ENCODE measurements at regions not wholly inside any gene's neighbourhood (a gene's known extent, or its start where the extent isn't known, plus 50 kb on each side); places are given as distances from the start of the nearest gene placed in this dataset.
"Not testable (repeated sequence)": the region's sequence is repeated elsewhere in the genome, so short reads cannot be mapped to it uniquely, and the experiment has no call there.

DNA sequence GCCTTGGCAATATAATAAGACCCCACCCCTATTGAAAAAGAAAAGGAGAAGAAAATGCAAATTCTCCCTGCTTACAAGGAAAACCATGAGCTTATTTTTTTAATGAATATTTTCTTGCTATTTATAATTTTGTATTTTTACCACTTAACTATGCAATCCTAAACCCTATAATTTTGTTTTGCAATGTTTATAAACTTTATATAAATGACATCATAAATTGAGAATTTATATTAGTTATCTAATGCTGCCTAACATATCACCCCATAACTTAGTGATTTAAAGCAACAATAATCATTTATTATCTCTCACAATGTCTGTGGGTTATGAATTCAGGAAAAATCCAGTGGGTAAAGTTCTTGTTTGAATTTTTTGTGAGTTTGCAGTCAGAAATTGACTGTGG is 369.1 kb downstream of the TAF11L14 start:
- H3K4me3 Mint-ChIP-seq, result no peak overlapping the region
- H3K27ac Mint-ChIP-seq, result no peak overlapping the region
- CTCF ChIA-PET, result interaction anchor here in 1 of 2 donors (0.7 kb wide), 1 partner anchor 306 kb away, joined by 3 read pairs; no protein-coding TSS in a partner anchor
- no peaks in the 10 kb centered on the region for H3K27me3 Mint-ChIP-seq
- H3K27ac ChIP-seq (ENCODE audit: low read length), result no peak overlapping the region
- no peaks in the 10 kb centered on the region for H3K9me3 ChIP-seq
- POLR2A ChIA-PET, result no interaction called here
- H3K4me1 ChIP-seq (ENCODE audit: control insufficient read depth in 1 of 2, extremely low read depth in 1 of 2, insufficient read depth in 2 of 2, low read length in 2 of 2), result no peaks in the 10 kb centered on the region
- no peaks in the 10 kb centered on the region for H3K36me3 ChIP-seq (ENCODE audit: control insufficient read depth in 2 of 2, extremely low read depth in 1 of 2, insufficient read depth in 1 of 2, low read length in 1 of 2)
- no peaks in the 10 kb centered on the region for H3K36me3 Mint-ChIP-seq
- no peak for ATAC-seq (replicated peaks in 1 of 4)
- H3K27me3 ChIP-seq (replicated peaks in 1 of 2; ENCODE audit: control insufficient read depth in 2 of 2, extremely low read depth in 1 of 2, insufficient read depth in 2 of 2, low read length in 1 of 2), result no peaks in the 10 kb centered on the region
- H3K4me3 ChIP-seq (ENCODE audit: control insufficient read depth in 1 of 2, extremely low read depth in 1 of 2, low read length in 1 of 2), result no peak overlapping the region
- peaks cover 3 to 17% (median 8%) of the 10 kb centered on the region in 3 donors for H3K9me3 Mint-ChIP-seq
- H3K4me1 Mint-ChIP-seq, result no peaks in the 10 kb centered on the region
- no peak for DNase-seq

DNA sequence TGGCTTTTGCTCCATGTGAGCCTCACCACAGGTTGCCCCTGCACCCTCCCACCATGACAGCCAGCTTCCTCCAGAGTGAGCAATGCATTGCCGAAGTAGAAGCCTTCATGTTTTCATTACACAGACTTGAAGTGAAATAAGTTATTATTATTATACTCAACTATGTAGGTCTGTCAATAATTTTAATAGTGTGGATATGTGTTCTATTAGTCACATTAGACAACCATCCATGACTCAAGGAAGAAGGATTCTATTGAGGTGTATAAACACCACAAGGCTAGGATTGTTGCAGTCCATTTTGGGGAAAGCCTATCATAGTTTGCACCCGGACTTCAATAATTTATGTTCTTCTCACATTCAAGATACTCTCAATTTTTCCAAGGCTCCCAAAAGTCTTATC is 369.5 kb downstream of the TAF11L14 start:
- Mint-ChIP-seq H3K27ac (no peak overlapping the region), H3K27me3 (no peaks in the 10 kb centered on the region), H3K4me3 (no peak overlapping the region), H3K36me3 (no peaks in the 10 kb centered on the region), H3K4me1 (no peaks in the 10 kb centered on the region), H3K9me3 (peaks cover 3 to 17% (median 8%) of the 10 kb centered on the region in 3 donors)
- POLR2A ChIA-PET, result no interaction called here
- Histone ChIP-seq H3K4me1 (ENCODE audit: control insufficient read depth in 1 of 2, extremely low read depth in 1 of 2, insufficient read depth in 2 of 2, low read length in 2 of 2) (no peaks in the 10 kb centered on the region), H3K4me3 (ENCODE audit: control insufficient read depth in 1 of 2, extremely low read depth in 1 of 2, low read length in 1 of 2) (no peak overlapping the region), H3K27me3 (replicated peaks in 1 of 2; ENCODE audit: control insufficient read depth in 2 of 2, extremely low read depth in 1 of 2, insufficient read depth in 2 of 2, low read length in 1 of 2) (no peaks in the 10 kb centered on the region), H3K9me3 (no peaks in the 10 kb centered on the region), H3K36me3 (ENCODE audit: control insufficient read depth in 2 of 2, extremely low read depth in 1 of 2, insufficient read depth in 1 of 2, low read length in 1 of 2) (no peaks in the 10 kb centered on the region), H3K27ac (ENCODE audit: low read length) (no peak overlapping the region)
- 60% methylated on average over 1 of the region's 2 CpGs for WGBS (ENCODE audit: insufficient coverage)
- CTCF ChIA-PET, result interaction anchor here in 1 of 2 donors (0.7 kb wide), 1 partner anchor 306 kb away, joined by 3 read pairs; no protein-coding TSS in a partner anchor
- no peak for DNase-seq
- no peak for ATAC-seq (replicated peaks in 1 of 4)

DNA sequence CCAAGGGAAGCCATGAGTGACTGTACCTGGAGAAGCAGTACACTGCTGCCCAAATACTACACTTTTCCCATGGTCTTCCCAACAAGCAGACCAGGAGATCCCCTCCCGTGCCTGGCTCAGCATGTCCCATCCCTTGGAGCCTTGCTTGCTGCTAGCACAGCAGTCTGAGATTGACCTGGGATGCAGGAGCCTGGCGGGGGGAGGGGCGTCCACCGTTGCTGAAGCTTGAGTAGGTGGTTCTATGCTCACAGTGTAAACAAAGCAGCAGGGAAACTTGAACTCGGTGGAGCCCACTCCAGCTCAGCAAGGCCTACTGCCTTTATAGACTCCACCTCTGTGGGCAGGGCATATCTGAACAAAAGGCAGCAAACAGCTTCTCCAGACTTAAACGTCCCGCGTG is 372.0 kb downstream of the TAF11L14 start:
- H3K9me3 ChIP-seq; DNase-seq; H3K4me3 ChIP-seq (ENCODE audit: control insufficient read depth in 1 of 2, extremely low read depth in 1 of 2, low read length in 1 of 2); H3K4me3 Mint-ChIP-seq; POLR2A ChIA-PET; H3K4me1 Mint-ChIP-seq; H3K27me3 ChIP-seq (replicated peaks in 1 of 2; ENCODE audit: control insufficient read depth in 2 of 2, extremely low read depth in 1 of 2, insufficient read depth in 2 of 2, low read length in 1 of 2); H3K36me3 ChIP-seq (ENCODE audit: control insufficient read depth in 2 of 2, extremely low read depth in 1 of 2, insufficient read depth in 1 of 2, low read length in 1 of 2); H3K27ac Mint-ChIP-seq; H3K4me1 ChIP-seq (ENCODE audit: control insufficient read depth in 1 of 2, extremely low read depth in 1 of 2, insufficient read depth in 2 of 2, low read length in 2 of 2); H3K27me3 Mint-ChIP-seq; H3K36me3 Mint-ChIP-seq; ATAC-seq (replicated peaks in 1 of 4); H3K27ac ChIP-seq (ENCODE audit: low read length); CTCF ChIA-PET: not testable (repeated sequence)
- 84% methylated on average over 4 of the region's 8 CpGs for WGBS (ENCODE audit: insufficient coverage)
- H3K9me3 Mint-ChIP-seq, result peaks cover 13 to 16% (median 13%) of the 10 kb centered on the region in 3 donors

DNA sequence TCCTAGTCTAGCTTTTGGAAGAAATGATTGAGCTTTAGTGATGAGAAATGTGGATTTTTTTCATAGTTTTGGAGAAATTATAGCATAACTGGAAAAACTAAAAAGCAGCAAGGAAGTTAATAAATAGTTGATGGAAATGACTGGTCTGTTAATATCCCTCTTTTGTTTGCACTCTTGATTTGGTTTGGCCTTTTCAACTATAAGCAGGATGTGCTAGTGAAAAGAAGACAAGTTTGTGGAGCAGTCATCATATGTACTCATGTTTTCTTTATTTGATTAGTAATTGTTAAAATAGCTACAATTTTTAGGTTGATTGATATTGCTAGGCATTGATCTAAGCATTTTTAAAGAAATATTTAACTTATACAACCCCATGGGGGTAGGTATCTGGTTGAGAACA is 374.7 kb downstream of the TAF11L14 start:
- Mint-ChIP-seq H3K4me1 (no peaks in the 10 kb centered on the region), H3K4me3 (no peak overlapping the region), H3K27me3 (no peaks in the 10 kb centered on the region), H3K27ac (no peak overlapping the region), H3K9me3 (peaks cover 6 to 15% (median 12%) of the 10 kb centered on the region in 3 donors), H3K36me3 (no peaks in the 10 kb centered on the region)
- no peak for ATAC-seq (replicated peaks in 1 of 4)
- no peaks in the 10 kb centered on the region for H3K27me3 ChIP-seq (replicated peaks in 1 of 2; ENCODE audit: control insufficient read depth in 2 of 2, extremely low read depth in 1 of 2, insufficient read depth in 2 of 2, low read length in 1 of 2)
- no peak for DNase-seq
- no peak overlapping the region for H3K27ac ChIP-seq (ENCODE audit: low read length)
- no peaks in the 10 kb centered on the region for H3K9me3 ChIP-seq
- ChIA-PET POLR2A (no interaction called here), CTCF (no interaction called here)
- no peaks in the 10 kb centered on the region for H3K36me3 ChIP-seq (ENCODE audit: control insufficient read depth in 2 of 2, extremely low read depth in 1 of 2, insufficient read depth in 1 of 2, low read length in 1 of 2)
- H3K4me3 ChIP-seq (ENCODE audit: control insufficient read depth in 1 of 2, extremely low read depth in 1 of 2, low read length in 1 of 2), result no peak overlapping the region
- H3K4me1 ChIP-seq (ENCODE audit: control insufficient read depth in 1 of 2, extremely low read depth in 1 of 2, insufficient read depth in 2 of 2, low read length in 2 of 2), result no peaks in the 10 kb centered on the region

DNA sequence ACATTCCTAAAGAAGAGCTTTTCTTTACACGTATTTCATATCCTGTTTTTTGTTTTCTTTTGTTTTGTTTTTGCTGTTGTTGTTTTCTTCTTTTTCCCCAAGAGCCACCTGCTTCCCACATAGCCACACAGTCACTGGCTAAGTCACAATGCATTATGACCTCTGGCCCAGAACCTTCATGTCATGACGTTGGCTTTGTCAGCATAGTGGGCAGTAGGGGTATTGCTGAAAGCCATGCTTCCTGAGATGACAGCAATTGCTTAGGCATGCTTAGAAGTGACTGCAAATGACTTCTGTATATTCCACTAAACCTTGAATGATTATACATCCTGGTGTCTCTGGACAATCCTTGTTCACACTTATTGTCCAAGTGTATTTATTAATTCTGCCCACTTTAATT is 375.8 kb downstream of the TAF11L14 start:
- H3K27ac ChIP-seq (ENCODE audit: low read length), result no peak overlapping the region
- H3K27me3 ChIP-seq (replicated peaks in 1 of 2; ENCODE audit: control insufficient read depth in 2 of 2, extremely low read depth in 1 of 2, insufficient read depth in 2 of 2, low read length in 1 of 2), result no peaks in the 10 kb centered on the region
- ATAC-seq (replicated peaks in 1 of 4) (no peak), DNase-seq (no peak)
- Mint-ChIP-seq H3K27me3 (no peaks in the 10 kb centered on the region), H3K4me1 (no peaks in the 10 kb centered on the region), H3K4me3 (no peak overlapping the region), H3K36me3 (no peaks in the 10 kb centered on the region), H3K9me3 (peaks cover 5 to 14% (median 13%) of the 10 kb centered on the region in 3 donors), H3K27ac (no peak overlapping the region)
- no peaks in the 10 kb centered on the region for H3K4me1 ChIP-seq (ENCODE audit: control insufficient read depth in 1 of 2, extremely low read depth in 1 of 2, insufficient read depth in 2 of 2, low read length in 2 of 2)
- ChIA-PET POLR2A (no interaction called here), CTCF (no interaction called here)
- H3K9me3 ChIP-seq, result no peaks in the 10 kb centered on the region
- H3K36me3 ChIP-seq (ENCODE audit: control insufficient read depth in 2 of 2, extremely low read depth in 1 of 2, insufficient read depth in 1 of 2, low read length in 1 of 2), result no peaks in the 10 kb centered on the region
- no peak overlapping the region for H3K4me3 ChIP-seq (ENCODE audit: control insufficient read depth in 1 of 2, extremely low read depth in 1 of 2, low read length in 1 of 2)
- whole genome bisulfite sequencing (ENCODE audit: insufficient coverage), result no CpG with 5 or more reads among the region's 2 CpGs

DNA sequence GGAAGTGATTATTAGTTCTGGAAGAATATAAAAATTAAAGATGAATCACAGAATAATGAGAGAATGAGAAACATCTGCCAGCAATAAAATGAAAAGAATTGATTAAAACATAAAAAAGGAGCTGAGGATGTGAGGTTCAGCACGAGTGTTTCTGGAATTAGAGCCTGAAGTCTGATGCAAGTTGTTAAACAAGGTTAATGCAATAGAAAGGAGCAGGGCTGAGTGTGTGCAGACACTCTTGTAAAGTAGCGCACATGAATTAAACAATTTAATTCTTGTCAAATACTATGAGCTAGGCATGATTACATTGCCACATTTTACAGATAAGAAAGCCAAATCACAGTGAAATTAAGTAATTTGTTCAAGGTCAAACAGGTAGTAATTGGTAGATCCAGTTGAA is 384.2 kb downstream of the TAF11L14 start:
- Mint-ChIP-seq H3K4me1 (no peaks in the 10 kb centered on the region), H3K4me3 (no peak overlapping the region), H3K36me3 (no peaks in the 10 kb centered on the region), H3K27me3 (no peaks in the 10 kb centered on the region), H3K27ac (no peak overlapping the region), H3K9me3 (peaks cover 8 to 29% (median 12%) of the 10 kb centered on the region in 3 donors)
- Histone ChIP-seq H3K9me3 (no peaks in the 10 kb centered on the region), H3K4me1 (ENCODE audit: control insufficient read depth in 1 of 2, extremely low read depth in 1 of 2, insufficient read depth in 2 of 2, low read length in 2 of 2) (no peaks in the 10 kb centered on the region), H3K27me3 (replicated peaks in 1 of 2; ENCODE audit: control insufficient read depth in 2 of 2, extremely low read depth in 1 of 2, insufficient read depth in 2 of 2, low read length in 1 of 2) (no peaks in the 10 kb centered on the region), H3K4me3 (ENCODE audit: control insufficient read depth in 1 of 2, extremely low read depth in 1 of 2, low read length in 1 of 2) (no peak overlapping the region), H3K36me3 (ENCODE audit: control insufficient read depth in 2 of 2, extremely low read depth in 1 of 2, insufficient read depth in 1 of 2, low read length in 1 of 2) (no peaks in the 10 kb centered on the region), H3K27ac (ENCODE audit: low read length) (no peak overlapping the region)
- no peak for DNase-seq
- CTCF ChIA-PET, result no interaction called here
- POLR2A ChIA-PET, result no interaction called here
- ATAC-seq (replicated peaks in 1 of 4), result no peak
- no CpG with 5 or more reads among the region's 2 CpGs for WGBS (ENCODE audit: insufficient coverage)

DNA sequence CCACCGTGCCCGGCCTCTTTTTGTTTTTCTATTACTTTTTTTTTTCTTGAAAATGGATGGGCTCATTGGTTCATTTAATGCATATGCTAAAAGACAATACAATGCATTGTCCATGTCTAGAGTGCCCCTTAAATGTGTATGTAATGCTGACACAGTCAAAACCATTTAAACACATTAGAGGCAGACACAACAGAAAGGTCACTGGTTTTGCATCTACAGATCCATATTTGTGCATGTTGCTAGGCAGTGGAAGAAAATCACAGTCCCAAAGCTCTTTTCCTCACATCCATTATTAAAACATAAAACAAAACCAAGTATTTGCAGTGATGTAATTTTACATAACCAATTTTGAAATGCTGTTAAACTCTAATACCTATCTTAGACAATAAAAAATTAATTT is 389.0 kb downstream of the TAF11L14 start:
- POLR2A ChIA-PET, result no interaction called here
- WGBS (ENCODE audit: insufficient coverage), result no CpG with 5 or more reads among the region's 2 CpGs

More for the DNA sequence above, 389.0 kb downstream of the TAF11L14 start:
- no peak overlapping the region for H3K4me3 Mint-ChIP-seq
- DNase-seq (no peak), ATAC-seq (replicated peaks in 1 of 4) (no peak)
- no peaks in the 10 kb centered on the region for H3K27me3 Mint-ChIP-seq
- H3K36me3 Mint-ChIP-seq, result no peaks in the 10 kb centered on the region
- H3K9me3 Mint-ChIP-seq, result peaks cover 5 to 16% (median 9%) of the 10 kb centered on the region in 3 donors
- no peaks in the 10 kb centered on the region for H3K4me1 ChIP-seq (ENCODE audit: control insufficient read depth in 1 of 2, extremely low read depth in 1 of 2, insufficient read depth in 2 of 2, low read length in 2 of 2)
- H3K27me3 ChIP-seq (replicated peaks in 1 of 2; ENCODE audit: control insufficient read depth in 2 of 2, extremely low read depth in 1 of 2, insufficient read depth in 2 of 2, low read length in 1 of 2), result no peaks in the 10 kb centered on the region
- H3K27ac ChIP-seq (ENCODE audit: low read length), result no peak overlapping the region
- no peaks in the 10 kb centered on the region for H3K36me3 ChIP-seq (ENCODE audit: control insufficient read depth in 2 of 2, extremely low read depth in 1 of 2, insufficient read depth in 1 of 2, low read length in 1 of 2)
- no peak overlapping the region for H3K27ac Mint-ChIP-seq
- H3K4me3 ChIP-seq (ENCODE audit: control insufficient read depth in 1 of 2, extremely low read depth in 1 of 2, low read length in 1 of 2), result no peak overlapping the region
- CTCF ChIA-PET, result no interaction called here
- no peaks in the 10 kb centered on the region for H3K9me3 ChIP-seq
- no peaks in the 10 kb centered on the region for H3K4me1 Mint-ChIP-seq

Measured in T-cell (primary cell).